GM10248 (cell line): ENCODE measurements at regions not wholly inside any gene's neighbourhood (a gene's known extent, or its start where the extent isn't known, plus 50 kb on each side); places are given as distances from the start of the nearest gene placed in this dataset.

Source experiments
- CTCF ChIA-PET: fragments of 300-600 bp; sonication (Branson Sonifier 250); formaldehyde crosslinking; extraction: SDS; loops from one replicate; lab custom pipeline; 2021; ENCODE audit warnings: antibody characterized with exemption; lab: Yijun Ruan, JAX
- POLR2A ChIA-PET: fragments of 350-650 bp; sonication (Branson Sonifier 250); formaldehyde crosslinking; extraction: SDS; loops from one replicate; lab custom pipeline; 2020; ENCODE audit warnings: antibody characterized with exemption; lab: Yijun Ruan, JAX
- DNase-seq: peaks from one replicate; pipeline ENCODE4 v3.0.0; 2012; ENCODE audit errors: extremely low spot score
- TF ChIP-seq, protein P1 (sequence below): IDR thresholded peaks from 2 replicates; pipeline ENCODE4 v1.5.1; 2012; ENCODE audit warnings: mild to moderate bottlenecking, low read depth; ENCODE audit errors: extremely low read depth, missing control alignments, control extremely low read depth

DNA sequence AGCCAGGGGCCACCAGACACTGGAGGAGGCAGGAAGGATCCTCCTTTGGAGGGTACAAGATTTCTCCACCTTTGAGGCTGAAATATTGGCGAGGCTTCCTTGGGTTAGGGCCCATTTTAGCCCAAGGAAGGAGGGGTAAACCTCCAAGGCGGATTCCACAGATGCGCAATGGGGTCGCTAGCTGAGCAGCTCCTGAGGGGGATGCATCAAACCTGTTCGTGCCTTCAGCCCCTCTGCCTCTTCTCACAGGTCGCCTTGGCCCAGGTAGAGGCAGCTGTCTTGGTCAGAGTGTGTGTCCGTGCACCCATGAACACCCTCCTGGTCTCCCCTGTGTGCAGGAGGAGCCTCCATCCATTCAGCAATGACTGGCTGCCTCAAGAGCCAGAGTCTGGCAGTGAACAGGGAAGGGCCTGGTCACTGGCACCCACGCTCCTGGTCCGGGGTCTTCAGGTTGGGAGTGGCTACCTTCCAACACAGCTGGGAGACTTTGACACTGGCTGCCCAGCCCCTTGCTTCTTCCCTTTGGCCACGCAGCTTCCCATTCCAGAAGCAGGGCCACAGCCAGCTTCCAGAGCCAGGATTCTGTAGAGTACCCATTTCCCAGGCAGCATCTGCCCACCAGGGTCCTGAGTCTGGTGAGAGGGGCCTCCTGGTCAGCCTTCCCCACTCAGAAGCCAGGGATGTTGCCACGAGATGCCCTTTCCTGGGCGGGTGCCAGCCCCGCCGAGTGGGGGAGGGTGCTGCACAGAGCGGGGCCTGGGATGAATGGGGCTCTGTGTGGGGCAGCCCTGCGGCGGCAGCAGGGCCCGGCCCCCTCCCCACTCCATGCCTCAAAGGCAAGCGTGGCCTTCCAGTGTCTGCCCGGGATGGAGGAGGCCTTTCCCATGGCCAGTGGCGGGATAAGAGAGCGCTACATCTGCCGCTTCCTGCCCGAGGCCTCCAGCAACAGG lies 95.8 kb upstream of the GPC1 start:
- TF ChIP-seq, protein P1, sequence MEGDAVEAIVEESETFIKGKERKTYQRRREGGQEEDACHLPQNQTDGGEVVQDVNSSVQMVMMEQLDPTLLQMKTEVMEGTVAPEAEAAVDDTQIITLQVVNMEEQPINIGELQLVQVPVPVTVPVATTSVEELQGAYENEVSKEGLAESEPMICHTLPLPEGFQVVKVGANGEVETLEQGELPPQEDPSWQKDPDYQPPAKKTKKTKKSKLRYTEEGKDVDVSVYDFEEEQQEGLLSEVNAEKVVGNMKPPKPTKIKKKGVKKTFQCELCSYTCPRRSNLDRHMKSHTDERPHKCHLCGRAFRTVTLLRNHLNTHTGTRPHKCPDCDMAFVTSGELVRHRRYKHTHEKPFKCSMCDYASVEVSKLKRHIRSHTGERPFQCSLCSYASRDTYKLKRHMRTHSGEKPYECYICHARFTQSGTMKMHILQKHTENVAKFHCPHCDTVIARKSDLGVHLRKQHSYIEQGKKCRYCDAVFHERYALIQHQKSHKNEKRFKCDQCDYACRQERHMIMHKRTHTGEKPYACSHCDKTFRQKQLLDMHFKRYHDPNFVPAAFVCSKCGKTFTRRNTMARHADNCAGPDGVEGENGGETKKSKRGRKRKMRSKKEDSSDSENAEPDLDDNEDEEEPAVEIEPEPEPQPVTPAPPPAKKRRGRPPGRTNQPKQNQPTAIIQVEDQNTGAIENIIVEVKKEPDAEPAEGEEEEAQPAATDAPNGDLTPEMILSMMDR = no peak
- POLR2A ChIA-PET = no interaction called here
- CTCF ChIA-PET = no interaction called here
- no peak for DNase-seq

DNA sequence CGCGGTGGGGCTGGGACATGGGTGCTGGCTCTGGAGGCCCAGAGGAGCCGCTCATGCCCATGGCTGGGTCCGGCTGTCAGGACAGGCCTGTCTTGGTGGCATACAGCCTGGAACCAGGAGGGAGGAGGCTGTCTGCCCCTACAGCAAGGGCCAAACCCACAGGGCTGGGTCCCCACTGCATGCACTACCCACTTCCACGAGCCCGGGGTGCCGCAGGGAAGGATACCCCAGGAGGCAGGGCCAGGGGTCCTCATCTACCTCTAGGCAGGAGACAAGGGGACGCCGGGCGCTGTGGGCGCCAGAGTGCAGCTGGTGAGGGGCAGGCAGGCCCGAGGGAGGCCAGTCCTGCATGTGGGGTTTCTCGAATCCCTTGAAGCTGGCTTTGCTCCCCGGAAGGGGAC lies 95.1 kb upstream of the GPC1 start:
- TF ChIP-seq, protein P1 = no peak
- ChIA-PET CTCF (no interaction called here), POLR2A (no interaction called here)
- DNase-seq = no peak

DNA sequence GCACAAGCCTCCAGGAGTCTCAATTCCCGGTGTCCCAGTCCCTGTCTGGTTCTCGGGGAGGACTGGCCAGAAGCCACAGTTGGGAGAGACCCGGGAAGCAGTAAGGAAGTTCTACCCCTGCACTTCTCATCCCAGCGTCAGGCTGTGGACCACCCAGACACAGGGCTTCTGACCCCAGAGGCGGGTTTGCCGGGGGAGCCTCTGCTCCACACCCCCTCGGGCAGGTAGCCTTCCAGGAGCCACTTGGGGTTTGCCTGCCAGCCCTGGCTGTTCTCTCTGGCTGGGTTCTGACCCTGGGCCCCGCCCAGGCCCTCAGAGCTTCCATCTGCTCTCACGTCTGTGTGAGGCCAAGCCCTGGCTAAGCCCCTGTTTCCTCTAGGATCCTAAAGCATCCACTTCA lies 94.4 kb upstream of the GPC1 start:
- ChIA-PET CTCF (no interaction called here), POLR2A (no interaction called here)
- TF ChIP-seq, protein P1 = no peak
- no peak for DNase-seq

DNA sequence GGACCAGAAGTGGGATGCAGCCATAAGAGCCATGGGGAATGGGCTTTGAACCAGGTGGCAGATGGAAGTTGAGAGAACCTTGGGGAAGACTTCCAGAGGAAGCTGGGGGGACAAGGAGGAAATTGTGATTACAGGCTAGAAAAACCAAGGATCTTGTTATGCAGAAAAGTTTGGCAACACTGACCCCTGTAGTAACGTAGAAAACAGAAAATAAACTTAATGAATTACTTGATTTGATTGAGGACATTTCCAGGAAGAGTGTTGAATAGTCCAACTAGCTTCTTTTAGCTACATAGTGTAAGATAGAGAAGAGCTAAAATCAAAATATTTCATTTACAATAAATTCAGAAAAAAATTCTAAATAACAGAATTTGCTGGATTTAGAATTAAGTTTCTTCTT lies 91.9 kb upstream of the GPC1 start:
- DNase-seq = no peak
- TF ChIP-seq, protein P1 = no peak
- CTCF ChIA-PET = interaction anchor here (1.4 kb wide), 1 partner anchor 9 kb away, joined by 5 read pairs; no protein-coding TSS in a partner anchor
- POLR2A ChIA-PET = no interaction called here

DNA sequence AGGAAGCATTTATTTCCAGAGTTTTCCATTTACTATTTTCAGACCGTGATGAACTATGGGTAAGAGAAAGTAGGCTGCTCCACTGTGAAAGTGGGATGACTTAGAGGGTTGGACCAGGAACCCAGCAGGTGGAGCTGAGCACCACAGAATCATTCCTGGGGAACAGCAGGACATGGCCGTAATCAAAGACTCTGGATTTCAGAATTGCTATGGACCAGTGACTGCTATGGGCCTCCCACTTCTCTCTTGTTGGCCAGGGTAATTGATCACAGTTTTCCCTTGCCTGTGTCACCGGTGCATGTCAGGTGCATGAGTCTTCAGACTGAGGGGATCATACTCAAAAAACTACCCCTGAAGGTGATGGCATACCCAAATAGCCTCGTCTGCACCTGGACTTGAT lies 90.6 kb upstream of the GPC1 start:
- POLR2A ChIA-PET = no interaction called here
- DNase-seq = no peak
- CTCF ChIA-PET = no interaction called here
- TF ChIP-seq, protein P1 = no peak

DNA sequence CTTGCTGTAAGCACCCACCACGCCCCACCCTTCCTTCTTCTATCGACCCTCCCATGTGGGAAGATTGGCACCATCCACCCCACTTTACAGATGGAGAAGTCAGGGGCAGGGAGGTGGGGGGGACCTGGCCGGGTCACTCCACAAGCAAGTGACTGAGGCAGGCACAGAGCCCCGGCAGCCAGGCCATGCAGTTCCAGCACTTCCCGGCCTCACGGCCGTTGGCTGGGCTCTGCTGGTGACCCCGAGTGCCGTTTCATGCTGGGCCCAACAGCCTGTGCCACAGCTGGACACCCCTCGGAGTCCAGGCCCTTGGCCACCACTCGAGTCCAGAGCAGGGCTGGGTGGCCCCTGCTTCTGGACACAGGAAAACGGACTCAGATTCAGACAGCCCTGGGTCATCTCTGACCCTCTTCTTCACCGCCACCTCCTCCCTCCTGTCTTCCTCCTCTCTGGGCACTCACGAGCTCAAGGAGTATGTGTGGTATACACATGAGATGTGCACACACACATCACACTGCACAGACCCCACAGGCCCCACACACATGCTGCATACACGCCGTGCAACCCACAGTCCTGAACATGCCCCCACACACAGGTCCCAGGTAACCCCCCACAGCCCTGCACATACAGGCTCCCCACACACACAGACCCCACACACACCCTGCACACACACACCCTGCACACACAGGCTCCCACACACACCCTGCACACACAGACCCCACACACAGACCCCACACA lies 89.3 kb upstream of the GPC1 start:
- POLR2A ChIA-PET = no interaction called here
- CTCF ChIA-PET = no interaction called here
- TF ChIP-seq, protein P1 = no peak
- DNase-seq = no peak
